SK-N-SH (cell line): ENCODE measurements at regions not wholly inside any gene's neighbourhood (a gene's known extent, or its start where the extent isn't known, plus 50 kb on each side); places are given as distances from the start of the nearest gene placed in this dataset.

Source experiments
- CTCF ChIA-PET: fragments of 300-600, 350-600 bp; formaldehyde crosslinking; extraction: SDS; loops from one replicate; lab custom pipeline; 2021; lab: Yijun Ruan, JAX
- POLR2A ChIA-PET: fragments of 350-600 bp; sonication (Branson Sonifier 250); formaldehyde crosslinking; extraction: SDS; loops from one replicate; lab custom pipeline; 2020; ENCODE audit warnings: antibody characterized with exemption, inconsistent platforms; lab: Yijun Ruan, JAX
- DNase-seq: peaks from one replicate; pipeline ENCODE4 v3.0.0; 2012
- H2AFZ ChIP-seq: fragments of 200-600 bp; sonication (generic); 2 replicates; pipeline ENCODE4 v1.8.1; 2016; ENCODE audit warnings: antibody characterized with exemption, mild to moderate bottlenecking, low read depth
- H3F3A ChIP-seq: fragments of 200-600 bp; sonication (generic); replicated peaks from 2 replicates; pipeline ENCODE3; 2016; ENCODE audit warnings: antibody characterized with exemption, mild to moderate bottlenecking; ENCODE audit not compliant: insufficient read depth
- H3K27ac ChIP-seq, 2 experiments: fragments of 200-500 bp in 1 of 2; fragments of 200-600 bp in 1 of 2; sonication (Bioruptor generic) in 1 of 2; sonication (generic), shearing (Covaris generic) in 1 of 2; 2 replicates each; pipeline versions ENCODE4 v1.5.1 to v1.6.1; 2014 to 2016; ENCODE audit warnings: low read depth in 2 of 2, inconsistent platforms in 1 of 2, low read length in 1 of 2, mild to moderate bottlenecking in 1 of 2, mixed read lengths in 1 of 2
- H3K27me3 ChIP-seq: fragments of 200-600 bp; sonication (generic), shearing (Covaris generic); 2 replicates; pipeline ENCODE4 v1.6.1; 2016; ENCODE audit warnings: mixed run types; ENCODE audit not compliant: insufficient read depth
- H3K36me3 ChIP-seq, 2 experiments: fragments of 200-500 bp in 1 of 2; fragments of 200-600 bp in 1 of 2; sonication (Bioruptor generic) in 1 of 2; sonication (generic) in 1 of 2; replicated peaks in 1 of 2; 2 replicates each; pipeline versions ENCODE3 to v1.5.1; 2014 to 2016; ENCODE audit warnings: low read length in 1 of 2, mild to moderate bottlenecking in 1 of 2; ENCODE audit not compliant: insufficient read depth in 2 of 2, control insufficient read depth in 1 of 2
- H3K4me1 ChIP-seq, 2 experiments: fragments of 200-500 bp in 1 of 2; fragments of 200-600 bp in 1 of 2; sonication (Bioruptor generic) in 1 of 2; sonication (generic), shearing (Covaris generic) in 1 of 2; 2 replicates each; pipeline versions ENCODE4 v1.5.1 to v1.6.1; 2014 to 2016; ENCODE audit warnings: low read depth in 1 of 2, low read length in 1 of 2, mixed run types in 1 of 2; ENCODE audit not compliant: insufficient read depth in 2 of 2, control insufficient read depth in 1 of 2
- H3K4me2 ChIP-seq: fragments of 200-600 bp; sonication (generic), shearing (Covaris generic); 2 replicates; pipeline ENCODE4 v1.6.1; 2017; ENCODE audit warnings: mixed run types
- H3K4me3 ChIP-seq, 2 experiments: fragments of 200-500 bp in 1 of 2; fragments of 200-600 bp in 1 of 2; sonication (Bioruptor generic) in 1 of 2; sonication (generic), shearing (Covaris generic) in 1 of 2; 2 replicates each; pipeline versions ENCODE4 v1.5.1 to v1.8.1; 2014 to 2016; ENCODE audit warnings: low read depth in 2 of 2, inconsistent platforms in 1 of 2, low read length in 1 of 2, mild to moderate bottlenecking in 1 of 2, mixed read lengths in 1 of 2, moderate library complexity in 1 of 2
- H3K79me2 ChIP-seq: fragments of 200-600 bp; sonication (generic); 2 replicates; pipeline ENCODE4 v1.8.1; 2017; ENCODE audit warnings: mild to moderate bottlenecking; ENCODE audit not compliant: insufficient read depth
- H3K9ac ChIP-seq: fragments of 200-600 bp; sonication (generic); 2 replicates; pipeline ENCODE4 v1.6.1; 2017; ENCODE audit warnings: mixed run types
- H3K9me2 ChIP-seq: fragments of 200-600 bp; sonication (generic); 2 replicates; pipeline ENCODE4 v1.6.1; 2017; ENCODE audit warnings: mixed run types
- H3K9me3 ChIP-seq: fragments of 200-600 bp; sonication (generic); 2 replicates; pipeline ENCODE4 v1.6.1; 2017; ENCODE audit warnings: mixed run types, mild to moderate bottlenecking, moderate library complexity
- H4K20me1 ChIP-seq: fragments of 200-600 bp; sonication (generic); 2 replicates; pipeline ENCODE4 v1.6.1; 2017; ENCODE audit warnings: mild to moderate bottlenecking, mixed run types; ENCODE audit not compliant: insufficient read depth
- CHD2 ChIP-seq: fragments of 150-350 bp; IDR thresholded peaks from 2 replicates; pipeline ENCODE4 v1.6.1; 2018; ENCODE audit warnings: low read length; ENCODE audit not compliant: partially characterized antibody
- ELF1 ChIP-seq: IDR thresholded peaks from 2 replicates; pipeline ENCODE4 v1.4.0; 2012
- EP300 ChIP-seq, 2 experiments: IDR thresholded peaks; 2 replicates each; pipeline versions ENCODE4 v1.4.0 to v1.6.1; 2012; ENCODE audit warnings: borderline replicate concordance in 1 of 2, low read depth in 1 of 2, low read length in 1 of 2
- FOSL2 ChIP-seq: IDR thresholded peaks from 2 replicates; pipeline ENCODE4 v1.4.0; 2012; ENCODE audit warnings: low read depth, mild to moderate bottlenecking, moderate library complexity, borderline replicate concordance
- FOXM1 ChIP-seq: IDR thresholded peaks from 2 replicates; pipeline ENCODE4 v1.4.0; 2012; ENCODE audit warnings: low read depth, mild to moderate bottlenecking
- GABPA ChIP-seq: IDR thresholded peaks from 2 replicates; pipeline ENCODE4 v1.4.0; 2012; ENCODE audit warnings: low read depth, mild to moderate bottlenecking
- GATA2 ChIP-seq: sonication (generic); formaldehyde crosslinking; IDR thresholded peaks from 2 replicates; pipeline ENCODE4 v1.5.0; 2020; ENCODE audit warnings: mild to moderate bottlenecking, missing genetic modification reagents
- JUND ChIP-seq: IDR thresholded peaks from 2 replicates; pipeline ENCODE4 v1.4.0; 2012
- MEF2A ChIP-seq: IDR thresholded peaks from 2 replicates; pipeline ENCODE4 v1.4.0; 2012; ENCODE audit warnings: low read depth, borderline replicate concordance
- POLR2AphosphoS5 ChIP-seq: IDR thresholded peaks from 2 replicates; pipeline ENCODE4 v1.6.1; 2012; ENCODE audit warnings: low read depth, low read length
- RAD21 ChIP-seq: IDR thresholded peaks from 2 replicates; pipeline ENCODE4 v1.6.1; 2012; ENCODE audit warnings: mild to moderate bottlenecking, low read length
- RCOR1 ChIP-seq: fragments of 150-350 bp; IDR thresholded peaks from 2 replicates; pipeline ENCODE4 v1.6.1; 2017; ENCODE audit warnings: antibody characterized with exemption, low read length
- RXRA ChIP-seq: IDR thresholded peaks from 2 replicates; pipeline ENCODE4 v1.4.0; 2012; ENCODE audit warnings: low read depth, mild to moderate bottlenecking, borderline replicate concordance
- TAF1 ChIP-seq: IDR thresholded peaks from 2 replicates; pipeline ENCODE4 v1.6.1; 2012; ENCODE audit warnings: low read depth, mild to moderate bottlenecking, low read length, moderate library complexity, borderline replicate concordance
- TEAD4 ChIP-seq: IDR thresholded peaks from 2 replicates; pipeline ENCODE4 v1.4.0; 2012; ENCODE audit warnings: mild to moderate bottlenecking, borderline replicate concordance; ENCODE audit not compliant: insufficient read depth
- USF2 ChIP-seq: fragments of 150-350 bp; IDR thresholded peaks from 2 replicates; pipeline ENCODE4 v1.6.1; 2017; ENCODE audit warnings: antibody characterized with exemption, low read length, low read depth, borderline replicate concordance
- WGBS: methylation state at CpG from one replicate; pipeline ENCODE4 v1.1.6; 2017; ENCODE audit warnings: low lambda C conversion rate; 5-methylcytosine and 5-hydroxymethylcytosine counted together
- TF ChIP-seq, protein P1 (sequence below): IDR thresholded peaks from 2 replicates; pipeline ENCODE4 v1.4.0; 2012; ENCODE audit warnings: low read depth
- TF ChIP-seq, protein P2 (sequence below): IDR thresholded peaks from 2 replicates; pipeline ENCODE4 v1.4.0; 2012; ENCODE audit warnings: low read depth, borderline replicate concordance
- TF ChIP-seq, protein P3 (sequence below): fragments of 150-350 bp; IDR thresholded peaks from 2 replicates; pipeline ENCODE4 v1.6.1; 2016; ENCODE audit warnings: mild to moderate bottlenecking, low read depth, low read length
- TF ChIP-seq, protein P4 (sequence below): IDR thresholded peaks from 2 replicates; pipeline ENCODE4; 2012

DNA sequence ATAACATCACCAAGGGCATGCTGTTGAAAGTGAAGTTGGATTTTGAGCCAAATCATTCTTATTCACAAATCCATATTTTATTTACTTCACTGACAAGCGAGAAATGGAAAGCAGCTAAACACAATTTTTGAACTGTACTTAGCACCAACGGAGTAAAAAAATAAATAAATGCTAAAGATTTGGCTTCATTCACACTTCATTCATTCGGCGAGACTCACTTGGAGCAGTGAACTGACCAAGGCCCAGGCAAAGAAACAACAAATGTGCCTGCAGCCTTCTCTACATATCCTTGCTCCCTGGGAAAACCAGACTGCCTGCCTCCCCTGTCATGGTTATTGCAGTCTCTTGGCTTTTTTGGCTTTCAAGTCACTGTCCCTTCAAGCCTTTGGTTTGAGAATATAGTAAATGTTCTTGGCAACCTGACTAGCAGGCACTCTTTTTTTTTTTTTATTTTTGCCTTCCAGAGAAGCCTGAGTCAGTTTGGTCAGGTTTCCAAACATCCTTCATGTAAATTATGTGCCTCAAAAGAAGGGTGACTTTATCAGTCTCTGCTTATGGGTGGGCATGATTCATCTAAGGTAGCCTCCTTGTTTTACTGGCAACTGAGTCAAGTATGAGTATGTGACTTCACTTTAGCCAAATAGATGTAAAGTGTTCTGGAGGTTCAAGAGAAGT lies 177.6 kb upstream of the MEOX2 start:
- H3K9ac ChIP-seq, result no peak overlapping the region
- no peak overlapping the region for H3K27ac ChIP-seq
- 24% methylated on average over 4 of the region's 4 CpGs for WGBS
- no peaks in the 10 kb centered on the region for H3K9me3 ChIP-seq
- H3K4me3 ChIP-seq, result no peak overlapping the region
- no peak overlapping the region for H2AFZ ChIP-seq
- ChIA-PET POLR2A (no interaction called here), CTCF (no interaction called here)
- H3K79me2 ChIP-seq, result no peaks in the 10 kb centered on the region
- no peak for DNase-seq
- H4K20me1 ChIP-seq, result no peaks in the 10 kb centered on the region
- H3K36me3 ChIP-seq, result no peaks in the 10 kb centered on the region
- H3K27me3 ChIP-seq, result no peaks in the 10 kb centered on the region
- H3K4me1 ChIP-seq, result no peaks in the 10 kb centered on the region
- TF ChIP-seq RAD21, result no peak
- TF ChIP-seq EP300 (IDR thresholded peaks at IDR 0.05; ENCODE audit: borderline replicate concordance in 1 of 2, low read depth in 1 of 2, low read length in 1 of 2), result no peak
- TF ChIP-seq TEAD4, result no peak
- no peak for TF ChIP-seq CHD2
- TF ChIP-seq, protein P1, sequence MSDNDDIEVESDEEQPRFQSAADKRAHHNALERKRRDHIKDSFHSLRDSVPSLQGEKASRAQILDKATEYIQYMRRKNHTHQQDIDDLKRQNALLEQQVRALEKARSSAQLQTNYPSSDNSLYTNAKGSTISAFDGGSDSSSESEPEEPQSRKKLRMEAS, result no peak
- no peak for TF ChIP-seq FOXM1
- TF ChIP-seq, protein P2, sequence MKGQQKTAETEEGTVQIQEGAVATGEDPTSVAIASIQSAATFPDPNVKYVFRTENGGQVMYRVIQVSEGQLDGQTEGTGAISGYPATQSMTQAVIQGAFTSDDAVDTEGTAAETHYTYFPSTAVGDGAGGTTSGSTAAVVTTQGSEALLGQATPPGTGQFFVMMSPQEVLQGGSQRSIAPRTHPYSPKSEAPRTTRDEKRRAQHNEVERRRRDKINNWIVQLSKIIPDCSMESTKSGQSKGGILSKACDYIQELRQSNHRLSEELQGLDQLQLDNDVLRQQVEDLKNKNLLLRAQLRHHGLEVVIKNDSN, result no peak
- TF ChIP-seq RCOR1, result no peak
- no peak for TF ChIP-seq JUND
- TF ChIP-seq, protein P3, sequence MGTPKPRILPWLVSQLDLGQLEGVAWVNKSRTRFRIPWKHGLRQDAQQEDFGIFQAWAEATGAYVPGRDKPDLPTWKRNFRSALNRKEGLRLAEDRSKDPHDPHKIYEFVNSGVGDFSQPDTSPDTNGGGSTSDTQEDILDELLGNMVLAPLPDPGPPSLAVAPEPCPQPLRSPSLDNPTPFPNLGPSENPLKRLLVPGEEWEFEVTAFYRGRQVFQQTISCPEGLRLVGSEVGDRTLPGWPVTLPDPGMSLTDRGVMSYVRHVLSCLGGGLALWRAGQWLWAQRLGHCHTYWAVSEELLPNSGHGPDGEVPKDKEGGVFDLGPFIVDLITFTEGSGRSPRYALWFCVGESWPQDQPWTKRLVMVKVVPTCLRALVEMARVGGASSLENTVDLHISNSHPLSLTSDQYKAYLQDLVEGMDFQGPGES, result no peak
- TF ChIP-seq MEF2A, result no peak
- no peak overlapping the region for H3K4me2 ChIP-seq
- H3K9me2 ChIP-seq, result no peaks in the 10 kb centered on the region
- H3F3A ChIP-seq, result no peaks in the 10 kb centered on the region

- H3K9me2 ChIP-seq, result no peaks in the 10 kb centered on the region
- no peaks in the 10 kb centered on the region for H3K27me3 ChIP-seq
- DNase-seq, result no peak
- no peak overlapping the region for H3K4me3 ChIP-seq
- CTCF ChIA-PET, result no interaction called here
- no peaks in the 10 kb centered on the region for H3K36me3 ChIP-seq
- H3K79me2 ChIP-seq, result no peaks in the 10 kb centered on the region
- H3K9me3 ChIP-seq, result no peaks in the 10 kb centered on the region
- POLR2A ChIA-PET, result no interaction called here
- H2AFZ ChIP-seq, result no peak overlapping the region
- H3K4me2 ChIP-seq, result no peak overlapping the region
- no peaks in the 10 kb centered on the region for H3K4me1 ChIP-seq
- H4K20me1 ChIP-seq, result no peaks in the 10 kb centered on the region
- no peak overlapping the region for H3K27ac ChIP-seq
- H3F3A ChIP-seq, result no peaks in the 10 kb centered on the region
- no peak overlapping the region for H3K9ac ChIP-seq
- TF ChIP-seq, protein P4, sequence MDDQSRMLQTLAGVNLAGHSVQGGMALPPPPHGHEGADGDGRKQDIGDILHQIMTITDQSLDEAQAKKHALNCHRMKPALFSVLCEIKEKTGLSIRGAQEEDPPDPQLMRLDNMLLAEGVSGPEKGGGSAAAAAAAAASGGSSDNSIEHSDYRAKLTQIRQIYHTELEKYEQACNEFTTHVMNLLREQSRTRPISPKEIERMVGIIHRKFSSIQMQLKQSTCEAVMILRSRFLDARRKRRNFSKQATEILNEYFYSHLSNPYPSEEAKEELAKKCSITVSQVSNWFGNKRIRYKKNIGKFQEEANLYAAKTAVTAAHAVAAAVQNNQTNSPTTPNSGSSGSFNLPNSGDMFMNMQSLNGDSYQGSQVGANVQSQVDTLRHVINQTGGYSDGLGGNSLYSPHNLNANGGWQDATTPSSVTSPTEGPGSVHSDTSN, result no peak
- TF ChIP-seq, protein P3, result no peak
- TF ChIP-seq GABPA (no peak), TAF1 (no peak), JUND (no peak), GATA2 (CRISPR knock-in tag) (no peak), RCOR1 (no peak), ELF1 (no peak), CHD2 (no peak), FOSL2 (no peak), USF2 (no peak), POLR2AphosphoS5 (no peak), RXRA (no peak)
- TF ChIP-seq, protein P2, result no peak
Observed at GRCh38 chr7:15862781-15863165, 176.3 kb upstream of the MEOX2 start.
